HepG2 (cell line): ENCODE measurements at regions not wholly inside any gene's neighbourhood (a gene's known extent, or its start where the extent isn't known, plus 50 kb on each side); places are given as distances from the start of the nearest gene placed in this dataset.

ENCODE experiments used
- ATAC-seq: fragments of 200-7000 bp; cut with Tn5 transposase; 3 replicates; pipeline ENCODE4 v1.9.1; 2020; ENCODE audit warnings: mild to moderate bottlenecking, moderate library complexity
- BruUV-seq: library from RNA; stranded (reverse); fragments of 400-500 nt; replicated peaks from 2 replicates; lab custom pipeline; 2021; lab: Mats Ljungman, UMichigan
- CTCF ChIA-PET: fragments of 300-600 bp; formaldehyde crosslinking; extraction: SDS; loops from one replicate; lab custom pipeline; 2021; ENCODE audit warnings: low total read pairs, inconsistent platforms, low intra/inter-chr PET ratio; lab: Yijun Ruan, JAX
- POLR2A ChIA-PET: fragments of 350-600 bp; sonication (Branson Sonifier 250); formaldehyde crosslinking; loops from one replicate; lab custom pipeline; 2020; ENCODE audit warnings: antibody characterized with exemption, inconsistent platforms; lab: Yijun Ruan, JAX
- DNase-seq: peaks from one replicate; pipeline ENCODE4 v3.0.0-alpha.2; 2015; ENCODE audit warnings: low spot score
- FAIRE-seq: peaks from 3 replicates; lab custom pipeline; 2011; peaks lifted over from hg19 to GRCh38; lab: Jason Lieb, UNC
- H2AFZ ChIP-seq: one replicate; pipeline ENCODE4 v1.6.1; 2011; ENCODE audit warnings: low read length, inconsistent platforms
- H3K27ac ChIP-seq: fragments of 300-600 bp; 3 replicates; pipeline ENCODE4 v1.8.0; 2011; ENCODE audit warnings: mixed run types, mild to moderate bottlenecking, mixed read lengths, low read length, inconsistent platforms; ENCODE audit not compliant: insufficient read depth; ENCODE audit errors: extremely low read length
- H3K27me3 ChIP-seq, 2 experiments: fragments of 200-600 bp in 1 of 2; 2 replicates in 1 of 2; 3 replicates in 1 of 2; pipeline versions ENCODE4 v1.6.0 to v1.8.0; 2011; ENCODE audit warnings: low read length in 2 of 2, mild to moderate bottlenecking in 2 of 2, moderate library complexity in 2 of 2, inconsistent platforms in 1 of 2; ENCODE audit not compliant: insufficient read depth in 2 of 2, control insufficient read depth in 1 of 2
- H3K36me3 ChIP-seq, 2 experiments: fragments of 200-600 bp in 1 of 2; replicated peaks in 1 of 2; 2 replicates in 1 of 2; 3 replicates in 1 of 2; pipeline versions ENCODE4 v1.5.1 to v1.8.0; 2011; ENCODE audit warnings: low read length in 2 of 2, inconsistent platforms in 1 of 2; ENCODE audit not compliant: insufficient read depth in 2 of 2, control insufficient read depth in 1 of 2
- H3K4me1 ChIP-seq: 2 replicates; pipeline ENCODE4 v1.5.1; 2012; ENCODE audit warnings: low read length, inconsistent platforms; ENCODE audit not compliant: insufficient read depth
- H3K4me2 ChIP-seq: 2 replicates; pipeline ENCODE4 v1.6.0; 2011; ENCODE audit warnings: low read depth, low read length, inconsistent platforms
- H3K4me3 ChIP-seq, 3 experiments: fragments of 200-600 bp in 1 of 3; sonication (generic), shearing (Covaris generic) in 1 of 3; replicated peaks in 1 of 3; 2 replicates each; pipeline ENCODE4 v1.5.1; 2011 to 2016; ENCODE audit warnings: low read length in 3 of 3, inconsistent platforms in 2 of 3, low read depth in 2 of 3, mild to moderate bottlenecking in 2 of 3, control low read depth in 1 of 3, mixed read lengths in 1 of 3; ENCODE audit not compliant: insufficient read depth in 1 of 3
- H3K79me2 ChIP-seq: one replicate; pipeline ENCODE4 v1.6.1; 2011; ENCODE audit warnings: low read length, inconsistent platforms; ENCODE audit not compliant: insufficient read depth
- H3K9ac ChIP-seq: 2 replicates; pipeline ENCODE4 v1.6.0; 2011; ENCODE audit warnings: mild to moderate bottlenecking, low read depth, low read length, inconsistent platforms; ENCODE audit not compliant: insufficient read depth
- H3K9me3 ChIP-seq: 2 replicates; pipeline ENCODE4 v1.5.1; 2012; ENCODE audit warnings: mild to moderate bottlenecking, low read length
- H4K20me1 ChIP-seq: 2 replicates; pipeline ENCODE4 v1.6.0; 2011; ENCODE audit warnings: inconsistent platforms, mild to moderate bottlenecking, low read length, moderate library complexity; ENCODE audit not compliant: insufficient read depth
- CENPT ChIP-seq: sonication (generic); formaldehyde crosslinking; IDR thresholded peaks from 2 replicates; pipeline ENCODE4 v1.8.0; 2022; ENCODE audit warnings: low read depth, mild to moderate bottlenecking, moderate library complexity, missing genetic modification reagents
- CHD4 ChIP-seq: fragments of 200-600 bp; sonication (generic); IDR thresholded peaks from 2 replicates; pipeline ENCODE4 v1.7.0; 2017; ENCODE audit warnings: mild to moderate bottlenecking, low read length, borderline replicate concordance
- ISX ChIP-seq: sonication (generic); formaldehyde crosslinking; conservative IDR thresholded peaks from 2 replicates; pipeline ENCODE4 v1.5.0; 2020; ENCODE audit warnings: missing genetic modification reagents
- NFRKB ChIP-seq: fragments of 450-650 bp; IDR thresholded peaks from 2 replicates; pipeline ENCODE4 v1.6.1; 2017
- NR2F2 ChIP-seq: IDR thresholded peaks from 2 replicates; pipeline ENCODE4 v1.6.1; 2012; ENCODE audit warnings: low read depth, inconsistent platforms, borderline replicate concordance
- PRDM4 ChIP-seq: sonication (generic); formaldehyde crosslinking; IDR thresholded peaks from 2 replicates; pipeline ENCODE4 v1.9.0; 2021; ENCODE audit warnings: missing genetic modification reagents, borderline replicate concordance
- TCF7 ChIP-seq: sonication (generic); IDR thresholded peaks from 2 replicates; pipeline ENCODE4 v1.6.1; 2016; ENCODE audit warnings: antibody characterized with exemption, low read depth
- TGIF2 ChIP-seq: IDR thresholded peaks from 2 replicates; pipeline ENCODE4 v1.6.1; 2016; ENCODE audit warnings: control low read depth, missing compliant biosample characterization
- TOPORS ChIP-seq: sonication (generic); formaldehyde crosslinking; IDR thresholded peaks from 2 replicates; pipeline ENCODE4 v1.8.0; 2023; ENCODE audit warnings: mild to moderate bottlenecking, missing genetic modification reagents
- ZFP36 ChIP-seq: fragments of 150-350 bp; IDR thresholded peaks from 2 replicates; pipeline ENCODE4 v1.6.1; 2018; ENCODE audit warnings: borderline replicate concordance, low read length, low read depth; ENCODE audit not compliant: partially characterized antibody
- ZKSCAN5 ChIP-seq: sonication (generic); formaldehyde crosslinking; IDR thresholded peaks from 2 replicates; pipeline ENCODE4 v1.5.1; 2020; ENCODE audit warnings: mild to moderate bottlenecking, missing genetic modification reagents
- ZNF235 ChIP-seq: sonication (generic); formaldehyde crosslinking; IDR thresholded peaks from 2 replicates; pipeline ENCODE4 v1.8.1; 2023; ENCODE audit warnings: mild to moderate bottlenecking, missing genetic modification reagents, borderline replicate concordance
- ZNF275 ChIP-seq: sonication (generic); formaldehyde crosslinking; IDR thresholded peaks from 2 replicates; pipeline ENCODE4 v1.8.0; 2022; ENCODE audit warnings: missing genetic modification reagents, mild to moderate bottlenecking, inconsistent platforms, borderline replicate concordance
- ZNF713 ChIP-seq: sonication (generic); formaldehyde crosslinking; IDR thresholded peaks from 2 replicates; pipeline ENCODE4 v1.4.0; 2020; ENCODE audit warnings: mild to moderate bottlenecking, missing genetic modification reagents
- ZNF782 ChIP-seq: sonication (generic); formaldehyde crosslinking; IDR thresholded peaks from 2 replicates; pipeline ENCODE4 v1.4.0; 2020; ENCODE audit warnings: missing genetic modification reagents, mild to moderate bottlenecking, borderline replicate concordance
- WGBS: methylation state at CpG from one replicate; pipeline ENCODE4 v1.1.6; 2017; ENCODE audit warnings: low lambda C conversion rate; 5-methylcytosine and 5-hydroxymethylcytosine counted together
- in situ Hi-C: cut with HindIII; loops from 2 replicates; pipeline ENCODE4 v1.10.0; 2017; ENCODE audit warnings: low pct_unique_long_range_greater_than_20kb; ENCODE audit not compliant: extremely low pct_ligation_motif_present
- intact Hi-C: fragments of 100-400 bp; cut with micrococcal nuclease; formaldehyde crosslinking; loops from one replicate; pipeline ENCODE4 v1.10.0; 2022; ENCODE audit not compliant: unreplicated experiment
- TF ChIP-seq, protein P1 (sequence below): sonication (generic); formaldehyde crosslinking; IDR thresholded peaks from 2 replicates; pipeline ENCODE4 v1.4.0; 2020; ENCODE audit warnings: missing genetic modification reagents, borderline replicate concordance
- TF ChIP-seq, protein P2 (sequence below): sonication (generic); formaldehyde crosslinking; IDR thresholded peaks from 2 replicates; pipeline ENCODE4 v1.9.0; 2022; ENCODE audit warnings: missing genetic modification reagents, mild to moderate bottlenecking, borderline replicate concordance

GRCh38 chr21:19013916-19014315, 610.3 kb upstream of the TMPRSS15 start:
- Histone ChIP-seq H3K9ac (no peak overlapping the region), H3K27ac (no peak overlapping the region), H3K36me3 (no peaks in the 10 kb centered on the region), H3K4me2 (no peak overlapping the region), H4K20me1 (no peaks in the 10 kb centered on the region), H3K4me1 (no peaks in the 10 kb centered on the region), H3K27me3 (no peaks in the 10 kb centered on the region), H3K4me3 (no peak overlapping the region), H3K9me3 (peaks cover 80% of the 10 kb centered on the region), H2AFZ (no peak overlapping the region), H3K79me2 (no peaks in the 10 kb centered on the region)
- intact Hi-C loops: no loop called here
- no peak for FAIRE-seq
- ChIA-PET CTCF (no interaction called here), POLR2A (no interaction called here)
- WGBS: 15% methylated on average over 3 of the region's 3 CpGs
- no peak for ATAC-seq
- in situ Hi-C loops: no loop called here
- no TSS peak for BruUV-seq
- DNase-seq: no peak
- TF ChIP-seq, protein P1, sequence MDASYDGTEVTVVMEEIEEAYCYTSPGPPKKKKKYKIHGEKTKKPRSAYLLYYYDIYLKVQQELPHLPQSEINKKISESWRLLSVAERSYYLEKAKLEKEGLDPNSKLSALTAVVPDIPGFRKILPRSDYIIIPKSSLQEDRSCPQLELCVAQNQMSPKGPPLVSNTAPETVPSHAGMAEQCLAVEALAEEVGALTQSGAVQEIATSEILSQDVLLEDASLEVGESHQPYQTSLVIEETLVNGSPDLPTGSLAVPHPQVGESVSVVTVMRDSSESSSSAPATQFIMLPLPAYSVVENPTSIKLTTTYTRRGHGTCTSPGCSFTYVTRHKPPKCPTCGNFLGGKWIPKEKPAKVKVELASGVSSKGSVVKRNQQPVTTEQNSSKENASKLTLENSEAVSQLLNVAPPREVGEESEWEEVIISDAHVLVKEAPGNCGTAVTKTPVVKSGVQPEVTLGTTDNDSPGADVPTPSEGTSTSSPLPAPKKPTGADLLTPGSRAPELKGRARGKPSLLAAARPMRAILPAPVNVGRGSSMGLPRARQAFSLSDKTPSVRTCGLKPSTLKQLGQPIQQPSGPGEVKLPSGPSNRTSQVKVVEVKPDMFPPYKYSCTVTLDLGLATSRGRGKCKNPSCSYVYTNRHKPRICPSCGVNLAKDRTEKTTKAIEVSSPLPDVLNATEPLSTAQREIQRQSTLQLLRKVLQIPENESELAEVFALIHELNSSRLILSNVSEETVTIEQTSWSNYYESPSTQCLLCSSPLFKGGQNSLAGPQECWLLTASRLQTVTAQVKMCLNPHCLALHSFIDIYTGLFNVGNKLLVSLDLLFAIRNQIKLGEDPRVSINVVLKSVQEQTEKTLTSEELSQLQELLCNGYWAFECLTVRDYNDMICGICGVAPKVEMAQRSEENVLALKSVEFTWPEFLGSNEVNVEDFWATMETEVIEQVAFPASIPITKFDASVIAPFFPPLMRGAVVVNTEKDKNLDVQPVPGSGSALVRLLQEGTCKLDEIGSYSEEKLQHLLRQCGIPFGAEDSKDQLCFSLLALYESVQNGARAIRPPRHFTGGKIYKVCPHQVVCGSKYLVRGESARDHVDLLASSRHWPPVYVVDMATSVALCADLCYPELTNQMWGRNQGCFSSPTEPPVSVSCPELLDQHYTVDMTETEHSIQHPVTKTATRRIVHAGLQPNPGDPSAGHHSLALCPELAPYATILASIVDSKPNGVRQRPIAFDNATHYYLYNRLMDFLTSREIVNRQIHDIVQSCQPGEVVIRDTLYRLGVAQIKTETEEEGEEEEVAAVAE (CRISPR knock-in tag): no peak
- TF ChIP-seq ZNF235 (CRISPR knock-in tag) (no peak), TOPORS (CRISPR knock-in tag) (no peak), CENPT (CRISPR knock-in tag) (no peak), ZFP36 (no peak), PRDM4 (CRISPR knock-in tag) (no peak), TGIF2 (CRISPR knock-in tag) (no peak), ZNF713 (CRISPR knock-in tag) (no peak), ISX (CRISPR knock-in tag) (no peak), ZNF275 (no peak), CHD4 (no peak), TCF7 (no peak), NR2F2 (no peak), ZKSCAN5 (CRISPR knock-in tag) (no peak), NFRKB (no peak), ZNF782 (CRISPR knock-in tag) (no peak)
- TF ChIP-seq, protein P2, sequence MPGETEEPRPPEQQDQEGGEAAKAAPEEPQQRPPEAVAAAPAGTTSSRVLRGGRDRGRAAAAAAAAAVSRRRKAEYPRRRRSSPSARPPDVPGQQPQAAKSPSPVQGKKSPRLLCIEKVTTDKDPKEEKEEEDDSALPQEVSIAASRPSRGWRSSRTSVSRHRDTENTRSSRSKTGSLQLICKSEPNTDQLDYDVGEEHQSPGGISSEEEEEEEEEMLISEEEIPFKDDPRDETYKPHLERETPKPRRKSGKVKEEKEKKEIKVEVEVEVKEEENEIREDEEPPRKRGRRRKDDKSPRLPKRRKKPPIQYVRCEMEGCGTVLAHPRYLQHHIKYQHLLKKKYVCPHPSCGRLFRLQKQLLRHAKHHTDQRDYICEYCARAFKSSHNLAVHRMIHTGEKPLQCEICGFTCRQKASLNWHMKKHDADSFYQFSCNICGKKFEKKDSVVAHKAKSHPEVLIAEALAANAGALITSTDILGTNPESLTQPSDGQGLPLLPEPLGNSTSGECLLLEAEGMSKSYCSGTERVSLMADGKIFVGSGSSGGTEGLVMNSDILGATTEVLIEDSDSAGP (CRISPR knock-in tag): no peak
